G401 (cell line): ENCODE measurements at regions not wholly inside any gene's neighbourhood (a gene's known extent, or its start where the extent isn't known, plus 50 kb on each side); places are given as distances from the start of the nearest gene placed in this dataset.

Experiments
- DNase-seq: peaks from one replicate; pipeline ENCODE4 v3.0.0-alpha.2; 2015; ENCODE audit warnings: low spot score
- in situ Hi-C: cut with HindIII; loops from 2 replicates; pipeline ENCODE4 v1.10.0; 2016; ENCODE audit warnings: low sequenced_read_pairs, mixed read lengths

DNA sequence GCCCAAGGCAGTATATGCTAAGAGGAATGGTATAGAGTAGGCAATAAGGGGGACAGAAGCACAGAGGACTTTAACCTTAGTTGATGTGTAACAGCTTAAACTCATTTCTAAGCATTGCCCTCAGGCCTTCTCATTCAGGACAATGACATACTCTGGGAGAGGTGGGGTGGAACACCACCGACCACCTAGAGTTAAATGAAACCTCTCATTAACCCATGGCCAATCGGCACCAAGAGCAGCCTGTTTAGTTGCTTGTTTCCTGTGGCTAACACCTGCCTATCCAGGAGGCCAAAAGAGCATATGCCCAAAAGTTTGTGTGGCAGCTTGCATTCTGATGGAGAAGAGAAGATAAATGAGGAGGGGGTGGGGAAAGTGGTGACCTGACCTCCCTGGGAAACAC lies 50.0 kb downstream of the PABIR2 start:
- in situ Hi-C loops, result no loop called here
- no peak for DNase-seq

GRCh38 chrX:134746410-134746785 lies 50.6 kb downstream of the PABIR2 start:
- in situ Hi-C loops, result no loop called here
- no peak for DNase-seq

DNA sequence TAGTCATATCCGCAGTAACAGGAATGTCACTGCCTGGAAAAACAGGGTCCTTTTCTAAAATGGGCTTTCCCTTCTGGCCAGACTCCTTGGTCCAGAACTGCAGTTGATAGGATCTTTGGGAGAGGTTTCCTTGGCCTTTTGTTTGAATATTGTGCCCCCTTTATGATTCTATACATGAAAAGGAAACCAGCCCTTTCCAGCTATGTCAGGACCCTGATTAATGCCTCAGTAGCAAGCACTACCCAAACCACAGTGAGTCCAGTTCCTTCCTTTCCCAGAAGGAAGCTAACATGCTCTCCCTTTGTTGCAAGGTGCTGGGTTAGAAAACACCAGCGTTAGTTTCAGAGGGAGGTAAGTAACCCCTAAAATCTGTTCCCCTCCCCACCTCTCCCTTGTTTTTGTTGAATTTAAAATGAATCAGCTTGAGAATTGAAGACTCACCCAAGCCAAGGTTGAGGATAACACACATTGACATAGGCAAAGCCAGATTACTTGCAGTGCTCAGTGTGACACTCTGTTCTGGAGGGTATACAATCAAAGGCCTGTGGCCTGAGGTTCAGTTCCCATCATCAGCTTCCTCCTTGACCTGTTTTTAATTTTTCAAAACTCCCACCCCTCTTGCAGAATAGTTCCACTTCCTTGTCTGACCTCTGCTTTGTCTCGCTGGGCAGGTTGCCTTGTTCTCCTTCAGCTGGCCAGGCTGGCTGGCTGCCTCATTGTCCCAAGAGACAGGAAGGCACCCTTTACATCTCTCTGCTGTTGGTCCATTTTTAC lies 51.2 kb downstream of the PABIR2 start:
- no peak for DNase-seq
- in situ Hi-C loops, result no loop called here

DNA sequence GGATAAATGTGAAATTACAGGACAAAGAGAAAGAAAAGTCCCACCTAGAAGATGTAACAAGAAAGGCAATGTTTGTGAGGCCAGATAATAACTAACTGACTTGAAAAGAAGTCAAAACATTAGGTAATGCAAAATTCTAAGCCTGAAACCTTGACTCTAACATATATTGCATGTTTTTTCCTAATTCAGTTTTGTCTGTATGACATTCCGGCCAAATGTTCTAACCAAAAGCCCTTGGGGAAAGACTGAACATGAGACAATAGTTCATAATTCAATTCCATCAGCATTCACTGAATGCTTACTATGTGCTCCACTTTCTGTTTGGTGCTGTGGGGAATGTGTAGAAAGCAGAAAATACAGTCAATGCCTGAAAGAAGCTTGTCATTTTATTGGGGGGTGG lies 53.9 kb downstream of the PABIR2 start:
- DNase-seq, result no peak
- in situ Hi-C loops, result no loop called here

GRCh38 chrX:134742573-134742972 lies 54.4 kb downstream of the PABIR2 start:
- in situ Hi-C loops, result no loop called here
- no peak for DNase-seq

GRCh38 chrX:134741746-134742145 lies 55.3 kb downstream of the PABIR2 start:
- in situ Hi-C loops, result no loop called here
- no peak for DNase-seq

- in situ Hi-C loops, result no loop called here
- no peak for DNase-seq
These were observed 57.8 kb downstream of the PABIR2 start for GRCh38 chrX:134738986-134739740.

DNA sequence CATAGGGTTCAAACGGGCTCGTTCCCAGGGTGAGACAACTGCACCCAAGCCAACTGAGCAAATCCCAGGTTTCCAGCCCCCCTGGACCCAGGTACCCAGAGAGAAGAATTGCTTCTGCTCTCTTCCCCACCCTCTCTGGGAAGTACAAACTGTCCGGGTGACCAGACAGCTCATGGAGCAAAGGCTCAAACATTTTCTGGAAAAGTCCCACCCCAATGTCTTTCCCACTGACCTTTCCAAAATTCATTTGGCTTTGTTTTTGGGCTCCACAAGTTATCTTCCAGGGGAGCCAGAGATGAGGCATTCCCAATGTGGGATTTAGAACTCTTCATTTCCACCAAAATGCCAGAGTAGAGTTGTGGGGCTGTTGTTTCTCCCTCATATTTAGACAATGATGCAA lies 58.6 kb downstream of the PABIR2 start:
- in situ Hi-C loops, result no loop called here

DNA sequence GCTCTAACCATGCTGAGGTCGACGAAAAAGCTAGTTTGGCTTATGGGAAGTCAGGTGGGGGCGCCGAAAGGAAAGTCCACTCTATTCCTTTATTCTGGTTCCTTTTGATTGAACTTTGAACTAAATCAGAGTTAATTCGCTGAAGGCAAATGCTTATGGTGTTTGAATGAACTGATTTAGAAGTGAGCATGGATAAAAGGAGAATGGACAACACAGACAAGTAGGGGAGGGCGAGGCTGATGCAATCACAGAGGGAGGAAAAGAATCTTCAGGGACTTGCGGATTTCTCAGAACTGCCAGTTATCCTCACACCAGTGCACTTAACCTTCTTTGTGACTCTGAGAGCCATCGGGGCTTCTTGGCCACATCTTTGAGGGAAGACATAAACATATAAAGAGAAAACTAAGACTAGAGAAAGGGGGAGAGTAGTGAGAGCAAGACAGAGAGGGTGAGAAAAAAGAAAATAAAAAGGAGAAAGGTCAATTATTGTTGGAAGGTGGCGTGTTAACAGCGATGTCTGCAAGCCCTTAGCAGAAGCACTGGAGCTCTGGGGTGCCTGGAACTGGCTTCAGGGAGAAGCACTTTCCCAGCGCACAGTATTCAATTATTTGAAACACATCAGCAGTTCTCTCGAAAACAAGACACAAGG lies 59.2 kb downstream of the PABIR2 start:
- no peak for DNase-seq
- in situ Hi-C loops, result no loop called here

More for the DNA sequence above, 58.6 kb downstream of the PABIR2 start:
- DNase-seq, result no peak

DNA sequence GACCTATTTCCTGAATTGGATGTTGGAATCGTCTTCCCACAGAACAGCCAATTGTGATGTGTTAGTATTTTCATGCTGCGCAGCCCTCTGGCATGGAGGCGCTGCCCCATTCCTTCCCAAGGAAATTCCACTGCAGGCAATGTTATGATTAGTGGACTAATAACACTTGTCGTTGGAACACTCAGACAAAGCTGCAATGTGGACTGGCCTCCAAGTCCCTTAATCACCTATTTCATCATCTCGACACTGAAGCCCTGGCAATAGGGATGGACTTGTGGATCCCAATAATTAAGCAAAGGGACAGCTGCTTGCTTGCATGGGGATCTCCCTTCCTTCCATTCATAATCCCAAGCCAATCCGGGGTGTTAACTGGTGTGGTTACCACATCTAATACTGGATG lies 59.9 kb downstream of the PABIR2 start:
- peak; percentile 1 for DNase-seq
- in situ Hi-C loops, result no loop called here

DNA sequence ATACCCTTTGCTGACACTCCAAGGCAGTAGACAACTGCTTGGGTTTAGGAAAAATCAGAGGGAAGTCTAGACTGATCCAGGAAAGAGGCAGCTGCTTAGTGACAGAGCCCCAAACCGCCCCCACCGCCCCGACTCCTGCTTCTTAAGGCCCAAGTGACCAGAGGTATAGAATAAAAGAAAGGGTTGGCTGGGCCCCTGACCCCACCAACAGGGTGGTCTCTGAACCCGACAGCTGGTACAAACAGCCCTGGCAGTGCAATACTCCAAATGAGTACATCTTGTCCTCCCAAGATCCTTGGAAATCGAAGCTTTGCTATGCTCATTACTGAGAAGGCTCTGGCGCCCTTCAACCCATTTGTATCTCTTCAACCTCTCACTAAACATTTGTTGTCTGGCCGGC lies 60.6 kb downstream of the PABIR2 start:
- no peak for DNase-seq
- in situ Hi-C loops, result no loop called here

DNA sequence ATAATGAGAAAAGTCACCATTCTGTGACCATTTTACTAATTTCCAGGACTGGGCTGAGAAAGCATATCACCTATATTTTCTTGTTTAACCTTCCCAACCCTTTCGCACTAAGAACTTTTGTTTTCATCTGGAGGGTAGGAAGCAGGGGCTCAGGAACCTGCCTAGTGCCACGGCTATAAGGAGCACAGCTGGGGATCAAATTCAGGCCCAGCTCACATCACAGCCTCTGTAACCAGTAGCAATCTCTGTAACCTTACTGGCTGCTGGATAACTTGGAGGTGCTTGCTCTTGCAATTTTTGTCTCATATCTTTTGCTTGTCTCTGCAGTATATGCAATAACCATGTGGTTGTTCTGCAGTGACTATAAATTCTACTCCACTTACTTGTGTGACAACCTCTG lies 62.0 kb downstream of the PABIR2 start:
- in situ Hi-C loops, result no loop called here

DNA sequence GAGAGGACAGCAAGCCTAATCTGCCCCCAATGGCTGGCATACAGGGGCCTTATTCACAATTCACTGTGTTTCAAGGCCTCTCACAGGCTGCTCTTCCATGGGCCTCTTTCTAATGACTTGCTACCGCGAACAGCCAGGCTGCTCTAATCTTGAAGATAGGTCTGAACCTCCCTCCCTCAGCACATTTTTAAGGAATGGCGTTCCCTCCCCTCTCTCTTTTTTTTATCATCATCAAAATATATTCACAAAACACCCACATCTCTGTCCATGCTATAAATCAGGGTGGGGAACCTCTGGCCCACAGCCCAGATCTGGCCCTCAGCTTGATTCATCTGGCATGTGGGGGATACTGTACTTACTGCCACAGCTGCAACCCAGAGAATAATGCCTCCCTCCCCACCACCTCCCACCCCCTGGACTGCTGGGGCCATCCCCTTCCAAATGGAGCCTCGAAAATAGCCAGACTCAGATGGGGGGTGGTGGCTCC lies 62.5 kb downstream of the PABIR2 start:
- no peak for DNase-seq
- in situ Hi-C loops, result no loop called here

More for the DNA sequence above, 62.0 kb downstream of the PABIR2 start:
- no peak for DNase-seq

DNA sequence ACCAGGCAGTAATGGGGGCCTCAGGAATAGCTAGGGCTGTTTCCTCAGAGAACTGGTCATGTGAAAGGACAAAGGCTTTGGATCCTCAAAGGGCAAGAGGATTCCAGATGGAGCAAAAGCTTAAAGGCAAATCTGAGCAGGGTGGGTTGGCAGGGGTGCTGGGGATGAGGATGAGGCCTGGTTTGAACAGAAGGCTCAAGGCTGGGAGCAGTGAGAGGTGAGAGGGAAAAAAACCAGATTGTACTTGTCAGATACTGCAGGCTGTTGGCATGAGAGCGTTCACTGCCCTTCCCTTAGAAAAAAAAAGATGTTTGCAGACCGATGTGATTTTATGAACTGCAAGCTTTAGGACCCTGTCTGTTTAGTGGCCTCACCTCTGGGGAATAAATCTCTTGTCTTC lies 63.4 kb downstream of the PABIR2 start:
- no peak for DNase-seq
- in situ Hi-C loops, result no loop called here

- DNase-seq, result no peak
- in situ Hi-C loops, result no loop called here
These were observed 64.3 kb downstream of the PABIR2 start for GRCh38 chrX:134732676-134733075.

DNA sequence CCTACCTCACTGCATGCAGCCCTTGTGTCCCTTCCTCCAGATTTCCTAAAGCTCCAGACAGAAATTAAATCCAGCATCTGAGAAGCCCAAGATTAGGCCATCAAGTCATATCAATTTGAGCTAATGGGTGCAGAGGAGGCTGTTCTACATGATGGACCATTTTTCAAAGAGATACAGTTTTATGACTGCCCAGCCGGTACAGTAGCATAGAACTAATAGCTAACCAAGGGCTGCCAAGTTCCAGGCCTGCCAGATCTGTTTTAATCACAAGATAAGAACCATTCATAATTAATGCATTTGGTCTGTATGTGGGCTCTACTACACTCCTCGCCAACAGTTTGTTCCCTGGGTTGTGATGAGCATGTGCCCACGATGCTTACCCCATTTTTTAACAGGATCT lies 64.9 kb downstream of the PABIR2 start:
- in situ Hi-C loops, result no loop called here
- no peak for DNase-seq

- DNase-seq, result no peak
- in situ Hi-C loops, result no loop called here
These were observed 69.1 kb upstream of the PLAC1 start for GRCh38 chrX:134727363-134727762.

DNA sequence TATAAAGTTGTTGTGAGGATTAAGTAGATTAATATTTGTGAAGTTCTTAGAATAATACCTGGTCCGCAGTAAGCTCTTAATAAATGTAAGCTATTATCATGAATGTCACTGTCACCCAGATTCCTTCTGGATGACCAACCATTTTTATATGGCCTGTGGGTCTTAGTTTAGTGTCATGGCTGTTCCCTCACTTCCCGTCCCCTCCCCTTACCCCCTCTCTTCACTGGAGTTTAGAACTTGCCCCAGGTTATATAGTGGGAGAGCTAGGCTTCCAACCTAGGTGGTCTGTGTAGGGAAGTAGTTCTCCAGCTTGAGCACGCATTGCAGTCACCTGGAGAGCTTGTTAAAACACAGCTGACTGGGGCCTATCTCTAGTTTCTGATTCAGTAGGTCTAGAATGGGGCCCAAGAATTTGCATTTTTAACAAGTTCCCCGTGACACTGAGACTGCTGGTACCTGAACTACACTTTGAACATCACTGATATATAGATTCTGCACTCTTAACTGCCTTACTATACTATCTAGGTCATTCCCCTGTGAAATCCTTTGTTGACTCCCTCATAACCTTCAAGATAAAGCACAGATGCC lies 66.9 kb upstream of the PLAC1 start:
- in situ Hi-C loops, result no loop called here
- no peak for DNase-seq

DNA sequence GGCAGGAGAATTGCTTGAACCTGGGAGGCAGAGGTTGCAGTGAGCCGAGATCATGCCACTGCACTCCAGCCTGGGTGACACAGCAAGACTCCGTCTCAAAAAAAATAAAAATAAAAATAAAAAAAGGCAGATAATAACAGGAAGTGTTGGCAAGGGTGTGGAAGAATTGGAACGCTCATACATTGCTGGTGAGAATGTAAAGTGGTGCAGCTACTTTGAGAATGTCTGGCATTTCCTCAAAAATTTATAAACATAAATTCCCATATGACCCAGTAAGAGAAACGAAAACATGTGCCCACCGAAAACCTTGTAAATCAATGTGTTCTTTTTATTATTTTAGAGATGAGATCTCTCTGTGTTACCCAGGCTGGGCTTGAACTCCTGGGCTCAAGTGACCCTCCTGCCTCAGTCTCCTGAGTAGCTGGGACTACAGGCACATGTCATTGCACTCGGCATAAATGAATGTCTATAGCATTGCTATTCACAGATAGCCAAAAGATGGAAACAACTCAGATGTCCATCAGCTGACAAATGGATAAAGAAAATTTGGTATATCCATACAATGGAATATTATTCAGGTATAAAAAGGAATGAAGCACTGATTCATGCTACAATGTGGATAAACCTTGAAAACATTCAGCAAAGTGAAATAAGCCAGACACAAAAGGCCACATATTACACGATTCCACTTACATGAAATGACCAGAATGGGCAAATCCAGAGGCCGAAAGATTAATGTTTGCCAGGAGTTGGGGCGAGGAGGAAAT lies 63.7 kb upstream of the PLAC1 start:
- DNase-seq, result no peak
- in situ Hi-C loops, result no loop called here
